Activated T-cell treated with anti-CD3 and anti-CD28 coated beads, Interleukin-2, amount 50 U/mL, for 48 hours (primary cell): ENCODE measurements at regions not wholly inside any gene's neighbourhood (a gene's known extent, or its start where the extent isn't known, plus 50 kb on each side); places are given as distances from the start of the nearest gene placed in this dataset.
"Not testable (repeated sequence)": the region's sequence is repeated elsewhere in the genome, so short reads cannot be mapped to it uniquely, and the experiment has no call there.

Source experiments
- DNase-seq, 2 experiments: peaks; one replicate each; pipeline ENCODE4 v3.0.0-alpha.2; 2020

DNA sequence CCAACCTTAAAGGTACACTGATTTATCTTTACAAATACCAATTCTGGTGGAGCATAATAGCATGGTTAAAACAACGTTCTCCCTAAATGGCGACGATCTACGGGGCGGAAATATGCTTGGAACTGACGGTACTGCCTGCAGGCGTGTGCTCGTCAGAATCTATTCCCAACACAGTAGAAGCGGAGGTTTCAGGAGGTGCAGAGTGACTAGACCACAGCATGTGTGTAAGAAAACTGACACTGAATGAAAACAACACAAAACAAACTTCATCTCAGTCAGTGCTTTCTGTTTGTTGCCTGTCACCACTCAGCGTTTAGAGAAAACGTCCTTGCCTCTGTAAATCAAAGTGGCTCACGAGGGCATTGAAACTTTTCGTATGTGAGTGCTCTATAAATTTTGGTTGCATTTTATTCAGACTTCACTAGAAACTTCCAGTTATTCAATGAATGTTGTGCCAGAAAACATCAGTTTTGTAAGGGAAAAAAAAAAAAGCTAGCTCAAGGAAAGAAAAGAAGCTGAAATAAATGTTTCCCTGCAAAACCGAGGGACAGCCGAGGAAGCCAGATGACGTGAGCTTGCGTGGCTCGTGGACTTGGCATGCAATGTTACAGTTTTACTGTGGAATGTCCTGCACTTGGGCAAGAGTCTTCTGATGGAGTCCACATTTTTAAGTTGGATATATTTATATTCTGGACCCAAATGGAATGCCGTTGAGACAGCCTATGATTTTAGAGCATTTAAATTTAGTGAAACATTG, 210.4 kb downstream of the LAT start:
- not testable (repeated sequence) for DNase-seq

GRCh38 chr16:29194185-29194844, 209.5 kb downstream of the LAT start:
- not testable (repeated sequence) for DNase-seq

DNA sequence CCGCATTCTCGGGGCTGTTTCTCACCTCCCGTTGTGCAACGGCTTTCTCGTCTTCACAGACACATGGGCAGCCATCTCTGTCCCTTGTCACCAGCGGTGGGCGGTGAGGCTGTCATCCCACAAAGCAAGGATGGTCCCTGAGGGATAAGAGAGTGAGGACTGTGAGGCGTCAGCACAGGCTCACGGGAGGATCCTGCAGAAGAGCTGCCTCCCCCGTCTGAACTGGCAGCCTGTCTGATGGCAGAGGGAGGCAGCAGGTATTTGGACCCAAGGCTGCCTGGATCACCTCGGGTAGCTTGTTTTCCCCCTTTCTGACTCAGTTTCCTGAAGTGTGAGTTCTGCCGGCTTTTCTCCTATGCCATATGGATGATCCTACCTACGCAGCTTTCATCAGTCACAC, 208.8 kb downstream of the LAT start:
- DNase-seq, result not testable (repeated sequence)

DNA sequence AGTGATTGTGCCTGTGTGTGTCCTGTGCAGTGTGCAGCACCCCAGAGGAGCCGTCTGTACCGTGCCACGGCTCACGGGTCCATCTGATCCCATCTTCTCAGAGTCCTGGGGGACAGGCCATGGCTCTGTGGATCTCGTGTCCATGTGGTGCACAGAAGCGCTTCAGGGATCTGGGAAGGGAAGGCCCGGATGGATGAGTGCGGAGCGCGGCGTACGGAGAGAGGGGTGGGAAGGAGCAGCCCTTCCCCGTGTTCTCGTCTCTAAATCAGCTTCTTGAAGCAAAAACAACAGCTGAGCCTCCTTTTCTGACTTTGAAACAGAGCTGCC, 208.4 kb downstream of the LAT start:
- not testable (repeated sequence) for DNase-seq

DNA sequence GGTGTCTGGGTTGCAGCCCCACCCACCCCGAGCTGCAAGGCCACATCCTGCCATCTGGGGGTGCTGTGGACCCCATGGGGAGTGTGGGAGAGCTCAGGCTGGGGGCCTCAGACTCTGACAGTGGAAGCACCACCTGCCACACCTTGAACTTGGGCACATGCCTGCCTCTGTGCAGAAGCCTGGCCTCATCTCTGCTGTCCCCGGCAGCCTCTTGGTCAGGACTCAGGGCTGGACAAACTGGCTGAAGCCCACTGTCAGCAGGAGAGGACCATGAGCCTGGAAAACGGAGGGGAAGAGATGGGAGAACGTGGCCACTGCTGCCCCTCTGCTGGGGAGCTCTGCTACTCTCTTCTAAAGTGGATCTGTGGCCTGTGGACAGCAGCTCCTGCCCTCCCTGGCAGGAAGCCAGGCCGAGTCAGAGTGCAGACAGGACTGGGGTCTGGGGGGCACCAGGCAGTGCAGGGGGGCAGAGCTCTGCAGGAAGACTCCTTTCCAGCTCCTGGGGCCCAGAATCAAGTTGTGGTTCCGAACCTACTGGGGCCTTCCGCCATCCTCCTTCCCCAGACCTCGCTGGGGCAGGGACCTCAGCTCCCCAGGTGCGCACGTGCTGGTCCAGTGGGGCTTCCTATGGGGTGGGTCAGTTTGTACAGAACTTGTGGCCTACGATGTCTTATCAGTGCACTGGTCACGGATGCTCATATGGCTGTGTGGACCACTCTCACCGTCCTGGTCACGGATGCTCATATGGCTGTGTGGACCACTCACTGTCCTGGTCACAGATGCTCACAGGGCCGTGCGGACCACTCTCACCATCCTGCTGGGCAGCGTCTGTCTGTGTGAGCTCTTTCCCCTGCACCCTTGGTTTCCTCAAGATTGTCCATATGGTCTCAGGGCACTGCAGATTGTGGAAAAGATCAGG, 207.7 kb downstream of the LAT start:
- DNase-seq, result peak; percentile 28 to 37

DNA sequence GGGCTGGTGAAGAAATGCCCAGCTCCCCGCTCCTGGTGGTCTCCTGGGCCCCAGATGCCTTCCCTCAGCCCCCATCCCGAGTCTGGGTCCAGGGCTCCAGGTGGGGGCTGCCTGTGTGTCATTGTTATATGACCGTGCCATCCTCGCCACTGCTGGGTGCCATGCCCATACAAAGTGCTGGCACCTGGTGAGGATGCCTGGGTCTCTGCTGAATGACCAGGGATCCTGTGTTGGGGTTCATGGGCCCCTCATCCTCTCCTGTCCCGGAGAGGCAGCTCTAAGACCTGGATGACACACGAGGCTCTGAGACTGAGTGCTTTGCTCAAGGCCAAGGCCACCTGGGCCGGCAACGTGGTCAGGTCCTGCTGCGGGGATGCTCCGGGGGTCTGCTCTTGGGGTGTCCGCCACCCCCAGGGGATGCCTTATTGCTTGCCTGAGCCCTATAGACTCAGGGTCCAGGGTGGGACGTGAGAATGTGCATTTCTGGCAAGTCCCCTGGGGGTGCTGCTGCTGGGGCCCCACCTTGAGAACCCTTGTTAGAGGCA, 206.9 kb downstream of the LAT start:
- not testable (repeated sequence) for DNase-seq

GRCh38 chr16:29190553-29191431, 205.9 kb downstream of the LAT start:
- not testable (repeated sequence) for DNase-seq

DNA sequence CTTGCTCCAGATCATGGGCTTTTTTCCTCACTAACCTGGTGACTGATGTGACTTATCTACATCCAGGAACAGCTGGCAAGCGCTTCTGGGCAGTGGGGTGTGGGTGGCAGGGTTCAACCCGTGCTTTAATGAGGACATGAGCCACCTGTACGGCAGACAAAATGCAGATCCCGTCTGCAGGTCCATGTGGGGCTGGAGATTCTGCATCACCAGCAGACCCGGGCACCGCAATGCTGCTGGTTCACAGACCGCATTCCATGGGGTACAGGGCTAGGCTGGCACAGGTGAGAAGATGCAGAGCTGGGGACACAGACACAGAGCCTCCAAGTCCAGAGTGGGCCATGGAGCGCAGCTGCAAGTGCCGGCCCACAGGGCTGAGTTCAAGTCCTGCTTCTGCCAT, 204.0 kb downstream of the LAT start:
- DNase-seq, result not testable (repeated sequence)

- not testable (repeated sequence) for DNase-seq
Observed at GRCh38 chr16:29186306-29187220, 201.7 kb downstream of the LAT start.

GRCh38 chr16:29185872-29186271, 201.0 kb downstream of the LAT start:
- not testable (repeated sequence) for DNase-seq

DNA sequence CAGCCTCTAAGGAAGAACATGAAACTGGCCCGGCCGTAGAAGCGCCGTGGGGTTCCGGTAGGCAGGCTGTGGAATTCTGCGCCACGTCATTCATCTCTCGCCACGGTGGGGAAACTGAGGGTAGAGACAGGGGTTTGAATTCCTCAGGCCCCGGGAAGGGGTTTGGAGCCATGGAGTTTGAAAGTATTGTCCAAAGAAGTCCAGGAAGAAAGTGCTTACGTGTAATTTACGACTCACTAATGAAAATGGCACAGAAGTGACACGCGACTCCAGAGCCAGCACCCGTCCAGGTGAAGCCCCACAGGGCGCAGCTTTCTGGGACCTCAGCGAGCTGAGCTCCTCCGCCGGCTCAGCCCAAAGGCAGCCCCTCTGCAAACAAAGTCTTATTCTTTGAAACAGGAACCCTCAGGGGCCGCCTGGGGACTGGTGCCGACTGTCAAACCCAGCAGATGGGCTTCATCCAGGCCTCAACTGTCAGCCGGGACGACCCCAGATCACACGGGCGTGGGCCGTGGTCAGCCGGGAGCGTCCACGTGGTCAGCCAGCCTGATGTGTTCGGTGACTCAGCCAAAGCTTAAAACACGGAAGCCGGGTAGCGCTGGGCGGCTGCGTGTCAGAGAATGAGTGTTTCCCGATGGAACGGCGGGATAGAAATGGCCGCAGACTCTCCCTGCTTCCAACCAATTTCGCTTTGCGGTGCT, 200.0 kb downstream of the LAT start:
- not testable (repeated sequence) for DNase-seq

GRCh38 chr16:29182940-29183868, 198.4 kb downstream of the LAT start:
- DNase-seq, result not testable (repeated sequence)

- no peak for DNase-seq
Observed at GRCh38 chr16:29182501-29182900, 197.6 kb downstream of the LAT start.

GRCh38 chr16:29181921-29182411, 197.1 kb downstream of the LAT start:
- DNase-seq, result peak; percentile 24 to 29

DNA sequence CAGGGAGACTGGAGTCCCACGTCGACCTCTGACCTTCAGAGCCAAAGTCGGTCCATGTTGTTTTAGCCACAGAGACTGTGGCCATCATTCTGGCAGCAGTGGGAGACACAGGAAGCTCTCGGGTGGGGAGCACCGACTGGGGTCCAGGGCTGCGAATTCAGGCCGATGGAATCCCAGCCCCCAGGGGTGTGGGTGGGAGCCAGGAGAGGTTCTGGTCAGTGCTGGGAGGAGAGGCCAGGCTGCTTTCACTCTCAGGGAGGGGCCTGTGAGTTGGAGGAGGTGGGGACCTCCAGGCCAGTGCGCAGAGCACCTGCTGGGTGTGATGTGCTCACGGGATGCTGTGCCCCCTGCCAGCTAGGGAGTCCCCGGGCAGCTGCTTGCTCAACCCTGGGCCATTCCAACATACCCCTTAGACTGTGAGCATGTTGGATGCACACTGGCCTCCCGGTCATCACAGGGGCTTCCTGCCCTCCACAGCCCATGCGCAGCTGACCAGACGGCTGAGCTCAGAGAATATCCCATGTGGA, 196.5 kb downstream of the LAT start:
- DNase-seq, result not testable (repeated sequence)

DNA sequence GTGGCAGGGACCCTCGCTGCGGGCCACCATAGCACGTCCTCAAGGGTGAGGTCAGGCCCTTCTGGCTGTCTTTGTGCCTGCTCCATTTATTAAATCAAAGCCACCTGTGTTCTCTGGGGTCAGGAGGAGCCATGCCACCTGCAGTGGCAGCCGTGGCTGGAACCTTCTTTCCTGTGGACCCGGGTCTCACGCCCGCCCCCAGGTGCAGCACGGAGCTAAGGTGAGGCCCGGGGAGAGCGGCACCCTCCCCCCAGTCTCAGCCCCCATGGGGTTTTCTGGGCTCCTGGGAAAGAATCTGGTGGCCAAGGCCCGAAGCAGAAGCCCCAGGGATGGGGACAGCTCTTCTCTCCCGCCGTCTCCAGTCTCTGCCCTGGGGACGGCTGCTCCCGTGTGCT, 195.4 kb downstream of the LAT start:
- DNase-seq, result not testable (repeated sequence)

GRCh38 chr16:29179401-29180205, 194.8 kb downstream of the LAT start:
- DNase-seq, result not testable (repeated sequence)
